Left forelimb (tissue), 1 donor: ENCODE measurements at regions not wholly inside any gene's neighbourhood (a gene's known extent, or its start where the extent isn't known, plus 50 kb on each side); places are given as distances from the start of the nearest gene placed in this dataset.
"Not testable (repeated sequence)": the region's sequence is repeated elsewhere in the genome, so short reads cannot be mapped to it uniquely, and the experiment has no call there.

Experiments
- DNase-seq: peaks from one replicate; pipeline ENCODE4 v3.0.0-alpha.2; 2018; ENCODE audit warnings: low spot score

DNA sequence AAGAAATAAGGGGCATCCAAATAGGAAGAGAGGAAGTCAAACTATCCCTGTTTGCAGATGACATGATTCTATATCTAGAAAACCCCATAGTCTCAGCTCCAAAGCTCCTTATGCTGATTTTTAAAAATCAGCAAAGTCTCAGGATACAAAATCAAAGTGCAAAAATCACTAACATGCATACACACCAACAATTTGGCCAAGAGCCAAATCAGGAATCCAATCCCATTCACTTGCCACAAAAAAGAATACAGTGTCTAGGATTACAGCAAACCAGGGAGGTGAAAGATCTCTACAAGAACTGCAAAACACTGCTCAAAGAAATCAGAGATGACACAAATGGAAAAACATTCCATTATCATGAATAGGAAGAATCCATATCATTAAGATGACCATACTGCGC, 155.8 kb upstream of the ARHGAP42 start:
- DNase-seq = not testable (repeated sequence)

DNA sequence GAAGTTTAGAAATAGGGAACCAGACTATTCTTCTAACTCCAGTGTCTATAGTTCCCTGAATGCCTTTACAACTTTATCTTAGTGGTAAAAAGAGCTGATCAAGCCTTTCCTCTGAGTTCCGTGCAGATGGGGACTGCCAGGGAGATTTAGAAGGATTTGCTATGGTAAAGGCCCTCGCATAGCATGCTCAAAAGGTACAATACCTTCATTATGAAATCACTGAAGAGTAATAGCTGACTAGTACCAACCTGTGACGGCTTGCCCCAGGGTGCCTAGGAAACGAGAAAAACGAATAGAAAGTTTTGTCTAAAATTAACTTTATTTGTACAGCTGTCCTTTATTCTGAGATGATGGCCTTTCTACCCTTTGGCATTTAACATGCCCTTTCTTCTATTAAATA, 150.1 kb upstream of the ARHGAP42 start:
- no peak for DNase-seq

DNA sequence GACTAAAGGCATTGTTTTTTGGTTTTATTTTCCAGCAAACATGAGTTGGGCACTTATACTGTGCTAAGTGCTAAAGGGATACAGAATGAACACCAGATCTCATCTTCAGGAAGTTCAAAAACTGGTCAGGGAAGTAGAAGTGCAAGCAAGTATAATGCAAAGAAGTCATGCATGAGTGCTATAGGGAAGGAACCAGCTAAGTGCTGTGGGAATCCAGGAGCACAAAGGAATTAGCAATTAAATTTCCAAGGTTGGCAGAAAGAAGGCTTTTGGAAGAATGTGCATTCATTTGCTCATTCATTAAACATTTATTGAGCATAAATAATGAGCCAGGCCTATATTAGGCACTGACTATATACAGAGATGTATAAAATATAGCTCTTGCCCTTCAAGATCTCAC, 143.7 kb upstream of the ARHGAP42 start:
- DNase-seq = no peak

DNA sequence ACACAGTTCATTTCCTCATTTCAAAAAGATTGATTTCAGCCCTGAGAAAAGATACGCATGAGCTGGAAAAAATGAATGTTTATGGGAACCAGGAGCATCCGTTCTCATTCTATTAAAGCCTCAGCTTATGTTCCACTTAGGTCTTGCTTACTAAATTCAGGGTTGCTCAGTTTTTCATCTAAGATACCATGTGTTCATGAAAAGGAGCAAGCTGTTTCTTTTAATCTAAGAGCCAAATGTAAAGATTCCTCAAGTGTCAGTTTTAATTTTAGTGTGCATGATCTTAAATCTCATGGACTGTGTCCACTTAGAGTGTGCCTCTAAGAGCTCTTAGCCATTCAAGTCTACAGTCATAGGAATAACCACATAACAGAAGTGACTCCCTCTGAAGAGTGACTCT, 141.5 kb upstream of the ARHGAP42 start:
- no peak for DNase-seq

DNA sequence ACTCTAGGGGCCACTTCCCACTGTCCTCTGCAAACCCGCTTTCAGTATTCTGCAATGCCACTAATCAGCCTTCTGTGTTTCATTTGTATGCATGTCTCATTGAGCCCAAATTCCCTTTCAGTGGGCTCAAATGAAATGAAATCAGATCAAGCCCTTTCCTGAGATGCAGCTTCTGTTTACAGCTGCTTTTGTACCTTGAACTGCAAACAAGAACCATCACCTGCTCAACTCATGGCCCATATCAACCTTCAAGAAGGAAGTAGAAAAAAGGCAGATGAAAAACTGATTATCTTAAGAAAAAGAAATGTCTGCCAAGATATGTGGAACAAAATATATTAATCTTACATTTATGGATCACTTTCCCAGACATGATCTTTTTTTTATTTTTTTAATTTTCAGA, 141.1 kb upstream of the ARHGAP42 start:
- no peak for DNase-seq

DNA sequence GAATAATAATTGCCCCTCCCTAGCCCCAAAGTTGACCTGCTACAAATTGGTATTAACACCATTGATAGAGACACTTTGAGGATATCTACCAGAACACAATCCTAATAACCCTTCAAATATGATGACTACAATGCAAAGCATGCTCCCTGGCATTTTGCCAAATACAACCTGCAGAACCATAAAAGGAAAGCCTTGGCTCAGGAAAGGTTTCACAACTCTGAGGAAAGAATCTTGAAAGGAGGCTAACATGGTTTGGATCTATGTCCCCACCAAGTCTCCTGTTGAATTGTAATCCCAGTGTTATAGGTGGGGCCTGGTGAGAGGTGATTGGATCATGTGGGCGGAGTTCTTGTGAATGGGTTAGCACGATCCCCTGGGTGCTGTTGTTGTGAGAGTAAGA, 140.4 kb upstream of the ARHGAP42 start:
- no peak for DNase-seq

DNA sequence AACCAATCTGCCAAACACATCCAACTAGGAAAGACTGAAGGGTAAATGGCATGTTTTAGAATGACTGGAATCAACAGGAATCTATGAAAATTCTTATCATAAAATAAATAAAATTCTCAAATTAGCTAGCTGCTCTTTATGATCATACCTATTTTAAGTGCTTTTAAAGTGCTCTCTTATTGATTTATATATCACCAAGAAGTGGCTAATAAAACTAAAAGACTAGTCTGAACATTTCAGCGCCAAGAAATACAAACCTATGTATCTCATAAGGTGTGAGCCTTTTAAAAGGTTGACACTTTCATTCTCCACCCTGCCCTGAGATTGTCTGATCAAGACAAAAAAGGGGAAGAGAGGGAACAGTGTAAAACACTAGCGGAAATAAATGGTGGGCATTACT, 136.8 kb upstream of the ARHGAP42 start:
- DNase-seq = no peak

DNA sequence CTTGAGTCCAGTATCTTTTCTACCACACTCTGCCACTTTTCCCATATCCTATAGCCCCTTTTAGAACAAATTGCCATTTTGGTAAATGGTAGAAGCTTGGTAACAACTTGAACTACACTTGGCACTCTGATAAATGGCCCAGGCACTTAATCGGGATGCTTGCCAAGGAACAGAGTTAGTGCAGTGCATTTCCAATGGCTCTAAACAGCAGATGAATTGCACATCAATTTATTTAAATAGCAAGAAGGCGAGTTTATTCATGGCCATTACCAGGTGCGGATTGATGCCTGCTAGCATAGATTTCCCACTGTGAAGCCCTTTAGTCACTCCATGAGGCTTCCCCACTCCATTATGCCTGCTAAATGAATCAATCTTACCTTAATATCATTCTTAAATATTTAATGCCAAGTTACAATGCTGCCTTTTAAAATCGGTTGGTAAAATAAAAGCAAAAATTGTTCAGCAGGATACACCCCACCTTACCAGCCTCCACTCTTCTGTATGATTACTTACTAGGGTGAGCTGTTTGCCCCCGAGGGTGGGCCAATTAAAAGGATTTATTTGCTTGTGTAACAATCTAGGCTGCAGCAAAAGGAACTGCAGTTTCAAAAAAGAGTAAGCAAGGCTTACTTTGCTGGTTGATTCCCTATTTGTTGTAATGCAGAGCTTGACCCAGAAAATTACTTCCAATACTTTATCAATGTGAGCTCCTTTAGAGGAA, 136.0 kb upstream of the ARHGAP42 start:
- no peak for DNase-seq

DNA sequence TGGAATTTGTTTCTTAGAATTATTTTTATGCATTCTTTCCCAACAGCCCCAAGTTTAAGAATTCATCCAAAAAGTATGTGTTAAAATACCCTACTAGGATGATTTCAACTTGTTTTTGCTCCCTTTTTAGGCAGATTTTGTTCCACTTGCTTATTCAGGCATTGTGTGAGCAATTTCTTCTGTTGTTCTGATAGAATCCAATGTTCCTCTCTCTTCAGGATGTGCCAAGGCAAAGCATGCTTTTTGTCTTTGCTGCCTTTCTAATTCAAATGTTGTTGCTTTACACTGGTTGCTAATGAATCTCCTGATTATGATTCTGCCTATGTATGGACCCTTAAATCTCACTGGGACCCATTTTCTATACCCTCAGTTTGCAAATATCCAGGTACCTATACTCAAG, 131.2 kb upstream of the ARHGAP42 start:
- no peak for DNase-seq

DNA sequence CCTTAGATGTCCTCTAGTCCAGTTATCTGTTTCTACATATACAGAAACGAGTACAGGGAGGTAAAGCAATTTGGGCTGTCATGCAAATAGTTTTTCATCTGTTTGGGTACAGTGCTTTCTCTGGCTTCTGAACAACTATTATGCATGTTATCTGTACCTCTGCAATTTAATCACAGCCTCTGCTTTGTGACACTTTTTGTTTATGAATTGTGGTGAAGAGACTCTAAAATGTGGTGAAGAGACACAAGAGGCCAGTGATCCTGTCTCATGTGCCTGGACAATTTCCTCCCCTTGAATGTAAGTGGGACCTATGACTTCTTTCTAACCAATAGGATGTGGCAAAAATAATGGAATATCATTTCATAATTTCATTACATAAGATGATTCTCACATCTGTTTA, 130.3 kb upstream of the ARHGAP42 start:
- no peak for DNase-seq

DNA sequence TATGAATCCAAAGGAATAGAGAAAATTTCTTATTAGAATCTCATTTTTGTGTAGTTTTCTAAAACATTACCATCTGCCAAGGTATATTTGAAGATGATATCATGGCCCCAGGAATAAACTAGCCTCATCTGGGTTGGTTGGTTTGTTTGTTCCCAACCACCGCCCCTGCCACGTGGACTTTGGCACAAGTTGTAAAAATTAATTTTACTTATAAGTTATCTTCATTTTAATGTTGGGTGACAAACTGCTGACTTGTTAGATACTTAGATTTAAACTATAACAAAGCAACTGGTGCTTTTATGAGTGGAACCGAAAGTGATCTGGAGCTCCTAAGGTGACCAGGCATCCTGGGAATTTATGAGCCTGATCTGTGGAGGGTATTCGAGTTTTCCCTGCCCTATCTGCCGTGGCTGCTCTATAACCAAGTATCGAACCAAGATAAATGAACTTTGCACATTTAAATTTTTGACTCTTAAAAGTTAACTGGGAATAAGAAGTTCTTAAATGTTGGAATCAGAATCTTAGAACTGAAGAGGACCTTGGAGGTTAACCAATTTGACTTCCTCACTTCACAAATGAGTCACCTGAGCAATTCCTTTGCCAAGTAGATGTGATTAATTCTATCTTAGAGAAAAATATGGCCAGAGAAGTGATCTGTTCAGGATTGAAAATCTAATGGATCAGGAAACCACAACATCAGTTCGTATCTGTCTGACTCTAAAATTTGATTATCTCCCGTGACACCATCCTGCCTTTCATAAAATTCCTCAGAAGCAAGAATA, 129.1 kb upstream of the ARHGAP42 start:
- DNase-seq = no peak

DNA sequence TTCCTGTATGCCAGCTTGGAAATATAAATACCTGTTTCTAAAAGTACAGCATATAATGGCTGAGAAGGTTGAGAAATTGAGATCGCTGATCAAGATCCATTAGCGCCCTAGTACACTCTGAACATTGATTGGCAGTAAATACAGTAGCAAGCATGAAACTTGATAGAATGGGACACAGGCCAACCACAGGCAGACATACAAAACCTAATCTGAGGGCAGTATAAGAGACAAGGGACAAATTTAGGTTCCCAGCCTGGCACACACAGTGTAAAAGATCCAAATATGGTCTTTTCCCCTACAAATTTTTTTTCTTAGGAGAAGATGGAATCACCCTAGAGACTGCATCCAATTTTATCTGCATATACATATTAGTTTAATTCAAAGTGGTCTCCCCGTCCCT, 126.5 kb upstream of the ARHGAP42 start:
- DNase-seq = no peak

DNA sequence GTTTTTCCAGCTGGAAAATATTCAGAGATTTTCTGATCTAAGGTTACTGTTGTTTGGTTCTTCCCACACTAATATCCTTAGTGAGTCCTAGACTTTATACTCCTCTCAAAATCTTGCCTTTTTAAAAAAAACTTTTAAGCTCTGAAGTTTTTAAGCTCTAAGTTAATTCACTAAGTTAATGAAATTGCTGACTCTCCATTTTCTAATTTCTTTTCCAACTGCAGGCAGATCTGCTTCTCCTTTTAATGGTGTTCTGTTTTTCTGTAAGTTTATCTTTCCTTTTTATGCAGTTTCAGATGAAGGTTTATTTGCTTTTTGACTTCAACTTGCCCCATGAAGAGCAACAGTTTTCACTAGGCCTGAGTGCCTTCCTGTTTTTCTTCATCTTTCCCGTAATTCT, 125.8 kb upstream of the ARHGAP42 start:
- no peak for DNase-seq

DNA sequence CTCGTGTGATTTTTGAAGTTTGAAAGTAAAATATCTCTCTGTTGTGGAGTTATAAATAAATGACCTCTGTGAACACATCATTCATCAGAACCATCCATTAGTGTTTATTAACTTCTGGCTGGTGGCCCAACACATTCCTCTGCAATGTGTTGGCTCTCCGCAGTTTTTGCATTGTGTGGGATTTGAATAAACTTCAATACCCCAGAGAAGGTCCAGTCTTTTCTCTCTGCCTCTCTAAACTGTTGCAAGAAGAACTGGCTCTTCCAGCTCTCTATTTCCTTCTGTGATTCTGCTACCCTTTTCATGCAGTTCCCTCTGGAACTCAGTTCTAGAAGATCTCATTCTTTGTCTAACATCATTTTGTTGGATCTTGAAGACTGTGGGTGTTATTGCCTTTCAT, 125.0 kb upstream of the ARHGAP42 start:
- no peak for DNase-seq

DNA sequence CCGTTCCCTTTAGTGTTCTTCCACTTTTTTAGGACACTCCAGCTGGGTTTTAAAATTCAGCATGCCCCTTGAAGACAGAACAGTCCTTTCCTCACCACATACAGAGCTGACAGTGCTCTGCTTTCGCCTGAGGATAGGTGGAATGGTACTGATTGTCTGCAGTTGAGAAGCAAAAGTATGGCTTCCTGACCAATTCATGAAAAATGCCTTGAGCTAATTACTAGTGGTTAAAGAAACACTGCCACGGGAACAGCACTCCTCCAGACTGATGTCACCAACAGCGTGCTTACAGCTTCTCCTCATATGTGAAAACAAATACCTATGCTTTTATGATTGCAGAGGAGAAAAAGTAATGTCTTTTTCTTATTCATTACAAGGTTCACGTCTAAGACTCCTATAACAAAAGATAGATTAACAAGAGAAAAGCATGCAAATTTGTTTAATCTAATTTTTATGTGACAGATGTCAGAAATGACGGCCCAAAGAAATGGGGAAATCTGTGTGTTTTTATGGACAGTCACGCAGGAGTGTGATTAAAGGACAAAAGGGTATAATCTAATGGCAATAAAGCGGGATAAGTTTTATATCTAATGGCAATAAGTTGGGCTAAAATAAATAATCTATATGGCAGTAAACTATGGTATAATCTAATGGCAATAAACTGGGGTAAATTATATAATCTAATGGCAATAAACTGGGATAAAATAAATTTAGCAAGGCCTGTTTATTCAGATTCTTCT, 123.4 kb upstream of the ARHGAP42 start:
- DNase-seq = no peak

DNA sequence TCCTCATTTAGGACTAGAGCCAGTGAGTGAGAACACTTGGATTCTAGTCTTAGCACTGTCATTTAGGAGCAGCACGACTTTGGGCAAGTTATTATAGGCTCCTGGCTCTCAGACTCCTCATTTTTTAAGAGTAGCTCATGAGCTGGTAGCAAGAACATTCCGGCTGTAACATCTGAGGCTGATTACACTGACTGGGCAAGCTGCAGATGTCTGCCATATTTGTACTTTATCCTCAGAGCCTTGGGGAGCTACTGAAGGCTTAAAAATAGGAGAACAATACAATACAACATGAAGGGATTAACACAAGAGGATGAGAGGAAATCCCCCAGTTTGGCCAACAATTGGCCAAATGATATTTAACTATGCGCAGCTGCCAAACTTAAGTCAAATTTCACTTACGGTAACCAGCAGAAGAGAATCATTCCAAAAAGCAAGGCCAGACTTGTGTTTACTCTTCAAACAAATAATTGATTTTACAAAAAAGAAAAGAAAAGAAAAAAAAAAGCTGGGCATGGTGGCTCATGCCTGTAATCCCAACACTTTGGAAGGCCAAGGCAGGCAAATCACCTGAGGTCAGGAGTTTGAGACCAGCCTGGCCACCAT, 113.1 kb upstream of the ARHGAP42 start:
- DNase-seq = no peak

DNA sequence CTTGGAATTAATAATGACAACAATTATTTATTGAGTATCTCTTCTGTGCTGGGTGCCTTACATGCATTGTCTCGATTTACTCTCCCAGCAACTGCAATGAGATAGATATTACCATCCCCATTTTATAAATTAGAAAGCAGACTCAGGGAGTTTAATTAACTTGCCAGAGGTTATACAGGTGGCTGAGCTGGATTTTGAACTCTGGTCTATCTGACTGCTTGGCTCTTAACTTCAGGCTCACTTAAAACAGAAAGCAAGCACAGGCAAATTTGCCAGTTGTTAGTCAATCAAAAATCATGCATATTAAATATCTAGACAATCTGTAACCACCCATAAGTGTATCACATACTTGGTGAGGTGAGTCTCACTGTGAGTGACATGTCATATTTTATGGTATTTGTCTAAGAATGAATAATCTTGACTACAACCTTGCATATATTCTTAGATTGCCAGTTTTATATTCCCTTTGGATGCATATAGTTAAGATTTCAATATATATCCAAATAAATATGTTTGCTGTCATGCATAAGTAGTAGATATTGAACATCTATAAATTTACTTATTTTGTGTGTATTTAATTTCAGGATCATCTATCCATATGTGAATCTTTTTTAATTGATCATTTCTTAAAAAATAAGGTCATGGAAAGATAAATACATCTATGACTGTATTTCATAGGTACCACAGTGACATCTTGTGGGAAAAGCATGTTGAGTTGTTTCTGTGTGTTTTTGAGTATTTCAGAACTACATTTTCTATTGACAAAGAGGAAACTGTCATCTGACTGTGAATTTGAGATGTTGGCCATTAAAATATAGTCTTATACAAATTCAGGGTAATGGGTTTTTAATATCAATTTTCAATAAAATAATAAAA, 112.0 kb upstream of the ARHGAP42 start:
- DNase-seq = no peak

DNA sequence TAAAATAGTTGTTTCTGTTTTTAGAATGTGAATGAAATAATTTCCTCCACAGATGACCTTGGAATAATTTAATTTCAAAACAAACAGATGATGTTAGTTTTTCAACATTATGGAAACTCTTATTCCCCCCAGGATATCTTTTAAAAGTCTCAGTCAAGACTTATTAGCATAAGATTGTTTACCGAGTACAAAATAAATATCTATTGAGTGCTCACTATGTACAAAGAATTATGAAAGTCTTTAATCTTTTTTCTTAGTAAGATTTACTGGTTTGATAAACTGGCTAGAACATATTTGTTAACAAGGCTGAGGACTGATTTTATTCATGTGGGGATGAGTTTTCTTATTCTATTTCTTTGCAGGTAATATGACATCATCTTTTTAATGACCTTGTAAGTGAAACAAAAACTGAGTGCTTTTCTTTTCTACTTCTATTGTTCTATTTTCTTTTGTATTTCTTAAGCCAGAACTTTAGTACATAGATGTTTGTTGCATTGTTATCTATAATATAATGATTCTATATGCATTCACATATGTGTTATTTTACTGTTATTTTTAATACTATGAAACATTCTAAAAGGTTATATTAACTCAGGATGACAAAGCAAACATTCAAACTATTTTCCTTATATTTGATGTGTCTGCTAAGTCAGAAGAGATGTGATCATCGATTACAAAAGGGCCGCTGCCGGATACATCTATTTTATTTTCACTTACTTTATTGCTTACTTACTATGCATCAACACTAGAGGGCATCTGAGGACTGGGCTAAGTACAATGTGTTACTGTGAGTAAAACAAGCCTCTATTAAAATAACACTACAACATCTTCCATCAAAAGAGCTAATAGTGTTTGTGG, 111.0 kb upstream of the ARHGAP42 start:
- DNase-seq = no peak

DNA sequence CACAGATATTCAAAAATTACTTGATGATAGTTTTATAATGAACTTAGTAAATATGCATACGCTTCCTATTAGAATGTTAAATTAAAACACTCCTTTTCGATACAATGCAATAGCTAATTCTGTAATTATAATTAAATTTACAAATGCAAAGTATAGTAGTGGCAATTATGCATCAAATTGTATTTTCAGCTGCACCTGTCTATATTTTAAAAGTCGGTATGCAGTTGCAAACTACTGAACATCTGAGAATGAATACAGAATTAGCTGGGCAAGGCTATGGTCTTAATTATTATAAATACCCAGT, 110.4 kb upstream of the ARHGAP42 start:
- no peak for DNase-seq

DNA sequence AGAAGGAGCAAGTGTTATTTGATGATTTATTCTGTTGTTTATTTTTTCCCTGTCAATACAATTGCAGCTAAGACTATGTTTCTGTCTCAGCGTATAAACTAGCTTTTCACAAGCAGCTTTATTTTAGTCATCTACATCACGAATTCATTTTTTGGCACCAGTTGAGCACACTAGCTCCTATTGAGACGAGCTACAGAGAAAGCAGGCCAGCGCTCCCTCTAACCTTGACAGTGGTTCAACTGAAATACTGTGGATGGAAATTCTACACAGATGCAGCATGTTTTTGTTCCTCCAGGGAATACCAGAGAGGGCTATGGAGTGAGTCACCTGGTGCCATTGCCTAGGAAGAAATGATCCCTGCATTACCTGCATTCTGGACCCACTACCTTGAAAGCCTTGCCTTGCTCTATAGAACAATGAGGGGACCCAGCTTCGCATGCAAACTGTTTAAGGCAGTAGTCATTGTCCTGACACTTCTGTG, 108.2 kb upstream of the ARHGAP42 start:
- no peak for DNase-seq

DNA sequence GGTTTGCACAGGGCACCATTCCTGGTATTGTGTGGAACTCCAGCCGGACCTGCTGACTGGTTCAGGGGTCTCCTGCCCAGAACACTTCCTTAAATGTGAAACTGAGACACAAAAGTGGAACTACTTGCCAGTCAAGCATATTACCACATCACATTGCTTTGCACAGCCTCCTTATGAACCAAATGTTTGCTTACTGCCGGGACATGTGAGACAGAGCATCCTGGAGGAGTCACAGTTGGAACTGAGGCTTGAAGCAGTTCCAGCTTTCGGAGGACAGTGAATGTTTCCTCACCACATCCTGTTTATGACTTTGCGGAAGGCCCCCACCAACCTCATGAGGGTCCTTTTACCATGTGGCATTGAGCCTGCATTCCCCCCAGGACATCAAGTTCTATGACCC, 105.8 kb upstream of the ARHGAP42 start:
- DNase-seq = no peak
